ENCODE measurements at regions not wholly inside any gene's neighbourhood (a gene's known extent, or its start where the extent isn't known, plus 50 kb on each side); places are given as distances from the start of the nearest gene placed in this dataset.

DNA sequence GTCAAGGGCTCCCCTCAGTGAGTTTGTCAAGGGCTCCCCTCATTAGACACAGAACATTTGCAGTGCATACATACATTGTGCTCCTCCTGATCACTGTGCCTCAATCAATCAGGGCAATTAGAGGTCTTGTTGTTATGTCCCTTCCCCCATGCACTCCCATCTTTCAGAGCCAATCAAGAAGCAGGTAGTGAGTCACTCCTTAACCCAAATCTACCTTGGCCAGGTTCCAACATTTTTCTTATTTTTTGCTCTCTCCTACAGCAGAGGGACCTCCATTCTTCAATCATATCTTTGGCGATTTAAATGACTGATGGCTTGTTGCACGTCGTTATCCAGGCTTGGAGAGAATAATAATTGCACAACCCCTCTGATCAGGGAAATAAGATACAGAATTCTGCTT is 409.9 kb upstream of the SPTLC3 start:
- intact Hi-C loops (cut with DNase I) = no loop called here
- Histone ChIP-seq H3K4me3 (no peak overlapping the region), H3K27me3 (no peaks in the 10 kb centered on the region), H3K27ac (replicated peaks in 1 of 4) (no peak overlapping the region), H3K4me1 (no peaks in the 10 kb centered on the region), H3K9me3 (no peaks in the 10 kb centered on the region), H3K36me3 (no peaks in the 10 kb centered on the region)
- TF ChIP-seq, protein P1, sequence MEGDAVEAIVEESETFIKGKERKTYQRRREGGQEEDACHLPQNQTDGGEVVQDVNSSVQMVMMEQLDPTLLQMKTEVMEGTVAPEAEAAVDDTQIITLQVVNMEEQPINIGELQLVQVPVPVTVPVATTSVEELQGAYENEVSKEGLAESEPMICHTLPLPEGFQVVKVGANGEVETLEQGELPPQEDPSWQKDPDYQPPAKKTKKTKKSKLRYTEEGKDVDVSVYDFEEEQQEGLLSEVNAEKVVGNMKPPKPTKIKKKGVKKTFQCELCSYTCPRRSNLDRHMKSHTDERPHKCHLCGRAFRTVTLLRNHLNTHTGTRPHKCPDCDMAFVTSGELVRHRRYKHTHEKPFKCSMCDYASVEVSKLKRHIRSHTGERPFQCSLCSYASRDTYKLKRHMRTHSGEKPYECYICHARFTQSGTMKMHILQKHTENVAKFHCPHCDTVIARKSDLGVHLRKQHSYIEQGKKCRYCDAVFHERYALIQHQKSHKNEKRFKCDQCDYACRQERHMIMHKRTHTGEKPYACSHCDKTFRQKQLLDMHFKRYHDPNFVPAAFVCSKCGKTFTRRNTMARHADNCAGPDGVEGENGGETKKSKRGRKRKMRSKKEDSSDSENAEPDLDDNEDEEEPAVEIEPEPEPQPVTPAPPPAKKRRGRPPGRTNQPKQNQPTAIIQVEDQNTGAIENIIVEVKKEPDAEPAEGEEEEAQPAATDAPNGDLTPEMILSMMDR (IDR thresholded peaks at IDR 0.05) = no peak
- TF ChIP-seq POLR2A (IDR thresholded peaks at IDR 0.05; ENCODE audit: low read depth) = no peak
- TF ChIP-seq EP300 (IDR thresholded peaks at IDR 0.05) = no peak
- no peak for TF ChIP-seq POLR2AphosphoS5 (IDR thresholded peaks at IDR 0.05)
- no peak for DNase-seq (ENCODE audit: extremely low spot score)
- WGBS = 74% methylated on average over 3 of the region's 3 CpGs

- no peaks in the 10 kb centered on the region for H3K36me3 ChIP-seq
- H3K4me1 ChIP-seq = no peaks in the 10 kb centered on the region
- H3K9me3 ChIP-seq = no peaks in the 10 kb centered on the region
- no peak overlapping the region for H3K4me3 ChIP-seq
- TF ChIP-seq EP300 (IDR thresholded peaks at IDR 0.05) (no peak), POLR2AphosphoS5 (IDR thresholded peaks at IDR 0.05) (no peak), POLR2A (IDR thresholded peaks at IDR 0.05; ENCODE audit: low read depth) (no peak)
- TF ChIP-seq, protein P1 (IDR thresholded peaks at IDR 0.05) = no peak
- no peak overlapping the region for H3K27ac ChIP-seq (replicated peaks in 1 of 4)
- intact Hi-C loops (cut with DNase I) = no loop called here
- H3K27me3 ChIP-seq = no peaks in the 10 kb centered on the region
- DNase-seq (ENCODE audit: extremely low spot score) = no peak
Measured at GRCh38 chr20:12599494-12599893, 409.3 kb upstream of the SPTLC3 start.

DNA sequence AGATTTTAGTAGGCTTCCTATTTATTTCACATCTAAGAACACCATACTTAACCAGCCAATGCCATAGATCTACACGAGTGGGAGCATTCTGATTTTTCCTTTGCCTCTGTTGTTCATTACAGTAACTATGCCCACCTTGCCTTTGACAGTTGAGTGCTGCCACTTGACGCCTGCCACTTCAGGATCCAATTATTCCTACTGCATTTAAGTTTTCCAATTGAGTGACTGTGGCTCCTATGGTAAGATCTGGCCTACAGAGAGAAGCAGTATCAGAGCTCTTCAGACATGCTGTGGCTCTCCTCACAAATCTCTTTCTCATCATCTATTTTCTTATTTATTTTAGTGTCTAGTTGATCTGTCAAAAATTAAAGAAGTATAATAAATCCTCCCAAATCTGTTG is 403.0 kb upstream of the SPTLC3 start:
- no peak overlapping the region for H3K4me3 ChIP-seq
- intact Hi-C loops (cut with DNase I) = no loop called here
- no peaks in the 10 kb centered on the region for H3K27me3 ChIP-seq
- no peaks in the 10 kb centered on the region for H3K9me3 ChIP-seq
- TF ChIP-seq POLR2A (IDR thresholded peaks at IDR 0.05; ENCODE audit: low read depth) (no peak), EP300 (IDR thresholded peaks at IDR 0.05) (no peak), POLR2AphosphoS5 (IDR thresholded peaks at IDR 0.05) (no peak)
- TF ChIP-seq, protein P1 (IDR thresholded peaks at IDR 0.05) = no peak
- no peaks in the 10 kb centered on the region for H3K36me3 ChIP-seq
- DNase-seq (ENCODE audit: extremely low spot score) = no peak
- no peaks in the 10 kb centered on the region for H3K4me1 ChIP-seq
- no peak overlapping the region for H3K27ac ChIP-seq (replicated peaks in 1 of 4)
- WGBS = 75% methylated on average over 2 of the region's 2 CpGs

- intact Hi-C loops (cut with DNase I) = no loop called here
- Histone ChIP-seq H3K27ac (replicated peaks in 1 of 4) (no peak overlapping the region), H3K9me3 (peaks cover 0 to 8% (median 0%) of the 10 kb centered on the region in 4 donors), H3K36me3 (no peaks in the 10 kb centered on the region), H3K4me1 (no peaks in the 10 kb centered on the region), H3K27me3 (no peaks in the 10 kb centered on the region), H3K4me3 (no peak overlapping the region)
- TF ChIP-seq POLR2A (IDR thresholded peaks at IDR 0.05; ENCODE audit: low read depth) (no peak), POLR2AphosphoS5 (IDR thresholded peaks at IDR 0.05) (no peak), EP300 (IDR thresholded peaks at IDR 0.05) (no peak)
- TF ChIP-seq, protein P1 (IDR thresholded peaks at IDR 0.05) = no peak
- no peak for DNase-seq (ENCODE audit: extremely low spot score)
- WGBS = 51% methylated on average over 1 of the region's 1 CpG
Measured at GRCh38 chr20:12610871-12611270, 397.9 kb upstream of the SPTLC3 start.

DNA sequence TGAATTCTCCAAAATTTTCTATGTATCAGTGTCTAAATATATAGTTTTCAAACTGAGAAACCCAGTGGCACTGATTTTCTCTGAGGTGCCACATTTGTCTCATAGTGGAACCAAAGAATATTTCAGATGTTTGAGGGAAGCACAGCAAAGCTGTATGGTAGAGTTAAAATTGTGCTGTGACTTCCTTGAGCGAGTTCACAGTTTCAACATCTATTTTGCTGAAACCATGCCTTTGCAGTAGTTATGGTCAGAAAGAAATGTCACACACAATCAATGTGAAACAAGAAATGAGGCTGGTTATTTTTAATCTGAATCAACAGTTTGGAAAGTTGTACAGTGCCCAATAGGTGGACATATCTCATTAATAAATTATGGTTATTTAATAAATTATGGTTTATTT is 394.0 kb upstream of the SPTLC3 start:
- Histone ChIP-seq H3K4me1 (no peaks in the 10 kb centered on the region), H3K27ac (replicated peaks in 1 of 4) (no peak overlapping the region), H3K36me3 (no peaks in the 10 kb centered on the region), H3K4me3 (no peak overlapping the region), H3K27me3 (no peaks in the 10 kb centered on the region), H3K9me3 (peaks cover 0 to 8% (median 0%) of the 10 kb centered on the region in 4 donors)
- intact Hi-C loops (cut with DNase I) = no loop called here
- WGBS = 81% methylated on average over 1 of the region's 1 CpG
- no peak for TF ChIP-seq EP300 (IDR thresholded peaks at IDR 0.05)
- TF ChIP-seq, protein P1 (IDR thresholded peaks at IDR 0.05) = no peak
- TF ChIP-seq POLR2AphosphoS5 (IDR thresholded peaks at IDR 0.05) = no peak
- no peak for TF ChIP-seq POLR2A (IDR thresholded peaks at IDR 0.05; ENCODE audit: low read depth)
- DNase-seq (ENCODE audit: extremely low spot score) = no peak
